Activated B cell treated with CpG ODN at 0.5 μM for 24 hours (primary cell): ENCODE measurements at regions not wholly inside any gene's neighbourhood (a gene's known extent, or its start where the extent isn't known, plus 50 kb on each side); places are given as distances from the start of the nearest gene placed in this dataset.

Source experiments
- ATAC-seq: fragments of 200-7000 bp; cut with Tn5 transposase; one replicate; pipeline ENCODE4 v1.10.0; 2021; ENCODE audit warnings: low read depth, mild to moderate bottlenecking, moderate library complexity
- CTCF ChIA-PET: fragments of 350-600 bp; sonication (Branson Sonifier 250); formaldehyde crosslinking; loops from one replicate; lab custom pipeline; 2021; ENCODE audit warnings: antibody characterized with exemption; lab: Charles Lee
- POLR2A ChIA-PET: fragments of 350-600 bp; sonication (Branson Sonifier 250); formaldehyde crosslinking; loops from one replicate; lab custom pipeline; 2021; ENCODE audit warnings: antibody characterized with exemption; lab: Charles Lee
- DNase-seq: peaks from one replicate; pipeline ENCODE4 v3.0.0; 2022
- H3K27ac Mint-ChIP-seq: one replicate; pipeline ENCODE4 v1.8.0; 2020; ENCODE audit warnings: mixed read lengths
- H3K27me3 Mint-ChIP-seq: one replicate; pipeline ENCODE4 v1.8.0; 2021; ENCODE audit warnings: mixed read lengths
- H3K36me3 Mint-ChIP-seq: one replicate; pipeline ENCODE4 v1.8.0; 2021; ENCODE audit warnings: low read depth, mixed read lengths
- H3K4me1 Mint-ChIP-seq: one replicate; pipeline ENCODE4 v1.8.0; 2021; ENCODE audit warnings: mixed read lengths
- H3K4me3 Mint-ChIP-seq: one replicate; pipeline ENCODE4 v1.8.0; 2020; ENCODE audit warnings: mild to moderate bottlenecking, mixed read lengths
- H3K9me3 Mint-ChIP-seq: one replicate; pipeline ENCODE4 v1.8.0; 2020; ENCODE audit warnings: mixed read lengths
- CTCF ChIP-seq: fragments of 200-600 bp; IDR thresholded peaks from one replicate; pipeline ENCODE4 v1.8.0; 2022; ENCODE audit warnings: antibody characterized with exemption, mild to moderate bottlenecking
- intact Hi-C: fragments of 100-400 bp; cut with micrococcal nuclease; formaldehyde crosslinking; loops from one replicate; pipeline ENCODE4 v1.15.1; 2024

- POLR2A ChIA-PET: no interaction called here
Observed at GRCh38 chr6:164258421-164258820, 843.9 kb downstream of the QKI start.

GRCh38 chr6:164252948-164253347 is 838.4 kb downstream of the QKI start:
- intact Hi-C loops: no loop called here
- POLR2A ChIA-PET: no interaction called here
- H3K27me3 Mint-ChIP-seq: no peaks in the 10 kb centered on the region
- no peaks in the 10 kb centered on the region for H3K36me3 Mint-ChIP-seq
- no peak for TF ChIP-seq CTCF
- H3K9me3 Mint-ChIP-seq: peaks cover 2% of the 10 kb centered on the region
- no peak for ATAC-seq
- DNase-seq: no peak
- CTCF ChIA-PET: no interaction called here
- no peak overlapping the region for H3K27ac Mint-ChIP-seq
- no peak overlapping the region for H3K4me3 Mint-ChIP-seq
- no peaks in the 10 kb centered on the region for H3K4me1 Mint-ChIP-seq

More at GRCh38 chr6:164258421-164258820, 843.9 kb downstream of the QKI start:
- Mint-ChIP-seq H3K4me3 (no peak overlapping the region), H3K4me1 (no peaks in the 10 kb centered on the region), H3K36me3 (no peaks in the 10 kb centered on the region), H3K27ac (no peak overlapping the region), H3K27me3 (no peaks in the 10 kb centered on the region), H3K9me3 (peaks cover 2% of the 10 kb centered on the region)
- DNase-seq: no peak
- no peak for TF ChIP-seq CTCF
- no peak for ATAC-seq
- intact Hi-C loops: no loop called here
- CTCF ChIA-PET: no interaction called here

DNA sequence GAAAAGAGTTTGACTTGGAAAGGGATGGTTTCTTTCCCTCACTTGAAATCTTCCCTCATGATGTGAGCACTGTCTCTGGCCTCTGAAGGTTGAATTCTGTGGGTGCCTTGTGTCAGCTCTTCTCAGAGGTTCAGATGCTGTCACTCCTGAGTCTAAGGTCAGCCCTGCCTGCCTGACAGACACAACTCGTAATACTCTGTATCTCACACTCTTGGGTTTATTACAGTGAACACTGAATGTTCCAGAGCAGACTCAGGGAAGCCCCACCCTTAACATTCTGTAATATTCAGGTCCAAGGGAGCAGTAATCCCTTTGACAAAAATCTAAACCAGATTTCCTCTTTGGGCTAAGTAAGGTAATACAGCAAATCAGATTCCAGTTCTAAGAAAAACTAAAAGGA is 837.8 kb downstream of the QKI start:
- H3K27me3 Mint-ChIP-seq: no peaks in the 10 kb centered on the region
- no peak for TF ChIP-seq CTCF
- H3K27ac Mint-ChIP-seq: no peak overlapping the region

GRCh38 chr6:164247106-164247505 is 832.6 kb downstream of the QKI start:
- no peaks in the 10 kb centered on the region for H3K27me3 Mint-ChIP-seq
- ChIA-PET POLR2A (no interaction called here), CTCF (no interaction called here)
- H3K4me3 Mint-ChIP-seq: no peak overlapping the region
- DNase-seq (no peak), ATAC-seq (no peak)
- intact Hi-C loops: no loop called here
- no peak overlapping the region for H3K27ac Mint-ChIP-seq
- H3K9me3 Mint-ChIP-seq: no peaks in the 10 kb centered on the region
- no peak for TF ChIP-seq CTCF
- H3K36me3 Mint-ChIP-seq: no peaks in the 10 kb centered on the region
- H3K4me1 Mint-ChIP-seq: no peaks in the 10 kb centered on the region

More for the DNA sequence above, 837.8 kb downstream of the QKI start:
- no peak overlapping the region for H3K4me3 Mint-ChIP-seq
- intact Hi-C loops: no loop called here
- no peak for ATAC-seq
- ChIA-PET POLR2A (no interaction called here), CTCF (no interaction called here)
- no peaks in the 10 kb centered on the region for H3K4me1 Mint-ChIP-seq
- no peak for DNase-seq
- no peaks in the 10 kb centered on the region for H3K36me3 Mint-ChIP-seq
- H3K9me3 Mint-ChIP-seq: peaks cover 2% of the 10 kb centered on the region

- DNase-seq (no peak), ATAC-seq (no peak)
- no peak overlapping the region for H3K4me3 Mint-ChIP-seq
- no peaks in the 10 kb centered on the region for H3K36me3 Mint-ChIP-seq
- H3K4me1 Mint-ChIP-seq: no peaks in the 10 kb centered on the region
- no peaks in the 10 kb centered on the region for H3K9me3 Mint-ChIP-seq
- intact Hi-C loops: no loop called here
- CTCF ChIA-PET: no interaction called here
- H3K27ac Mint-ChIP-seq: no peak overlapping the region
- no peaks in the 10 kb centered on the region for H3K27me3 Mint-ChIP-seq
- no peak for TF ChIP-seq CTCF
- POLR2A ChIA-PET: no interaction called here
Observed at GRCh38 chr6:164246082-164246481, 831.6 kb downstream of the QKI start.
